ENCODE measurements at regions not wholly inside any gene's neighbourhood (a gene's known extent, or its start where the extent isn't known, plus 50 kb on each side); places are given as distances from the start of the nearest gene placed in this dataset.
"Not testable (repeated sequence)": the region's sequence is repeated elsewhere in the genome, so short reads cannot be mapped to it uniquely, and the experiment has no call there.

DNA sequence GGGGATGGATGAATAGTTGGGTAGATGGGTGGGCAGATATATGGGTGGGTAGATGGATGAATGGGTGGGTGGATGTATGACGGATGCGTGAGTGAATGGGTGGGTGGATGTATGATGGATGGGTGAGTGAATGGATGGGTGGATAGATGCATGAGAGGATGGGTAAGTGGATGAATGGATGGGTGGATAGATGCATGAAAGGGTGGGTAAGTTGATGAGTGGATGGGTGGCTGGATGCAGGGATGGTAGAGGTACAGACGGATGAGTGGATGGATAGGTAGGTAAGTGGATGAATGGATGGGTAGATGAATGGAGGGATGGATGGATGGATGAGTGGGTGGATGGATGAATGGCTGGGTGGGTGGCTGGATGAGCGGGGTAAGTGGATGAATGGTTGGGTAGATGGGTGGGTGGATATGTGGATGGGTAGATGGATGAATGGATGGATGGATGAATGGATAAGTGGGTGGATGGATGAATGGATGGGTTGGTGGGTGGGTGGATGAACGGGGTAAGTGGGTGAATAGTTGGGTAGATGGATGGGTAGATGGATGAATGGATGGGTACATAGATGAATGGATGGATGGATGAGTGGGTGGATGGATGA, 208.9 kb downstream of the NPIPB11 start:
- FAIRE-seq: not testable (repeated sequence)

- not testable (repeated sequence) for FAIRE-seq
Measured at GRCh38 chr16:29196746-29197145, 209.8 kb downstream of the NPIPB11 start.

DNA sequence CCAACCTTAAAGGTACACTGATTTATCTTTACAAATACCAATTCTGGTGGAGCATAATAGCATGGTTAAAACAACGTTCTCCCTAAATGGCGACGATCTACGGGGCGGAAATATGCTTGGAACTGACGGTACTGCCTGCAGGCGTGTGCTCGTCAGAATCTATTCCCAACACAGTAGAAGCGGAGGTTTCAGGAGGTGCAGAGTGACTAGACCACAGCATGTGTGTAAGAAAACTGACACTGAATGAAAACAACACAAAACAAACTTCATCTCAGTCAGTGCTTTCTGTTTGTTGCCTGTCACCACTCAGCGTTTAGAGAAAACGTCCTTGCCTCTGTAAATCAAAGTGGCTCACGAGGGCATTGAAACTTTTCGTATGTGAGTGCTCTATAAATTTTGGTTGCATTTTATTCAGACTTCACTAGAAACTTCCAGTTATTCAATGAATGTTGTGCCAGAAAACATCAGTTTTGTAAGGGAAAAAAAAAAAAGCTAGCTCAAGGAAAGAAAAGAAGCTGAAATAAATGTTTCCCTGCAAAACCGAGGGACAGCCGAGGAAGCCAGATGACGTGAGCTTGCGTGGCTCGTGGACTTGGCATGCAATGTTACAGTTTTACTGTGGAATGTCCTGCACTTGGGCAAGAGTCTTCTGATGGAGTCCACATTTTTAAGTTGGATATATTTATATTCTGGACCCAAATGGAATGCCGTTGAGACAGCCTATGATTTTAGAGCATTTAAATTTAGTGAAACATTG, 210.4 kb downstream of the LAT start:
- FAIRE-seq: peak; percentile 98

DNA sequence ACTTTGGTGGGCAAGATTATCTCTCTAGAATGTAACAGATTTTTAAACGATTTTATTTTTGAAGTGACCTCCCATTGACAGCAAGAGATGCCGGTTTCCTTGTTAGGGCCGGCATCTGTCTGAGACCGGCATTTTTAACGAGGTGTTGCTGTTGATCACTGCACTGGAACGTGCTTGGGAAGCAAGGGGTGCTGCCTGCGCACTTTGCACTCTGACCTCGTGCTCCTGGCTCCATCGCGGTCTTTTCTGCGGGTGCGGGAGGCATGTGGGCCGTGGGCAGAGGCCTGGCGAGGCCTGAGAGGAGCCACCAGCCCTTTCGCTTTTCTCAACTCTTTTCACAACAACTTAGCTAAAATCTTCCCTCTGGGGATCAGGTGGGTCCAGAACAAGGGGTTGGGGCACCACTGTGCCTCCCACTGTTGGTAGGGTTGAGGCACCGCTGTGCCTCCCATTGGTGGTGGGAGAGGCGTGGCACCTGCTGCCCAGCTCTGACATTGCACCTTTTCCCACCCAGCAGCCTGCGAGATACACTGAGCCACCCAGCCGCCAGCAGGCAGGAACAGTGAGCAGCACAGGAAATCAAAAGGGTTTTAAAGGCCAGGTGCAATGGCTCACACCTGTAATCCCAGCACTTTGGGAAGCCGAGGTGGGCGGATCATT, 209.5 kb downstream of the LAT start:
- FAIRE-seq: not testable (repeated sequence)

GRCh38 chr16:29193634-29194033, 208.8 kb downstream of the LAT start:
- FAIRE-seq: not testable (repeated sequence)

GRCh38 chr16:29193248-29193574, 208.4 kb downstream of the LAT start:
- FAIRE-seq: not testable (repeated sequence)

GRCh38 chr16:29192329-29193247, 207.7 kb downstream of the LAT start:
- no peak for FAIRE-seq

- not testable (repeated sequence) for FAIRE-seq
Measured at GRCh38 chr16:29191636-29192180, 206.9 kb downstream of the LAT start.

DNA sequence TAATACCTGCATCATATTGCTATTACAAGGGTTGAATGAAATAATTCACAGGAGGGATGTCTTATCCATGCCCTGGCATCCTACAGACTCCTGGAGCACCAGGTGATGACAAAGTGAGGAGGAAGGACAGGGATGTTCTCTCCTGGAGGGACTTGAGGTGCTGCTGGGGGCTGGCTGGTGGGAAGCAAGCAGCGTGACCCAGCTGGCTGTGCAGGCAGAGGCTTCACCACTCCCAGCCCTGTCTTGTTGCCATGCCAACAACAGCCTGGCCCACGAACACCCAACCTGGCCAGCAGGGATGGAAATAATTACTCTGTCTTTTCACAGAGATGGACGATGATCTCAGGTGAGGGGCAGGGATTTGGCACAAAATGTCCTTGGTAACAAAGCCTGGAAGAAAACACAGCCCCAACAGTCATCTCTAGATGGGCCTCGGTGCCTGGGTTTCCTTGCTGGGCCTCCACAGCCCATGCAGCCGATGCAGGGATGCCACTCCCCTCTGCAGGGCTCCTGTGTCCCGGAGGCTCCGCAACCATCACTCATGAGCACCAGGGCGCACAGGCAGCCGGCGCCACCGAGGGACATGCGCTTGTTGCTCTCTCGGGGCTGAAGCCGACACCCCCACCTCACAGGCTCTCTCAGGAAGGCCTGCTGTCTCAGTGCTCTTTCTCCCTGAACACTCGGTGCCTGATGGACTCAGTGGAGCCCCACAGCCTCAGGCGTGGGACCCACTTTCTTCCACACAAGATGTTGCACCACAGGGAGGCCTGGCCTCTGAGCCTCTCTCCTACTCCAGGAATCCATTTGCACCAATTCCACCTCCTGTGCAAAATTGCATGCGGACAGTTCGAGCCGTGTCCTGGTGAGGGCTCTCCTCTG, 205.9 kb downstream of the LAT start:
- not testable (repeated sequence) for FAIRE-seq

DNA sequence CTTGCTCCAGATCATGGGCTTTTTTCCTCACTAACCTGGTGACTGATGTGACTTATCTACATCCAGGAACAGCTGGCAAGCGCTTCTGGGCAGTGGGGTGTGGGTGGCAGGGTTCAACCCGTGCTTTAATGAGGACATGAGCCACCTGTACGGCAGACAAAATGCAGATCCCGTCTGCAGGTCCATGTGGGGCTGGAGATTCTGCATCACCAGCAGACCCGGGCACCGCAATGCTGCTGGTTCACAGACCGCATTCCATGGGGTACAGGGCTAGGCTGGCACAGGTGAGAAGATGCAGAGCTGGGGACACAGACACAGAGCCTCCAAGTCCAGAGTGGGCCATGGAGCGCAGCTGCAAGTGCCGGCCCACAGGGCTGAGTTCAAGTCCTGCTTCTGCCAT, 204.0 kb downstream of the LAT start:
- not testable (repeated sequence) for FAIRE-seq

GRCh38 chr16:29186306-29187220, 201.7 kb downstream of the LAT start:
- not testable (repeated sequence) for FAIRE-seq

DNA sequence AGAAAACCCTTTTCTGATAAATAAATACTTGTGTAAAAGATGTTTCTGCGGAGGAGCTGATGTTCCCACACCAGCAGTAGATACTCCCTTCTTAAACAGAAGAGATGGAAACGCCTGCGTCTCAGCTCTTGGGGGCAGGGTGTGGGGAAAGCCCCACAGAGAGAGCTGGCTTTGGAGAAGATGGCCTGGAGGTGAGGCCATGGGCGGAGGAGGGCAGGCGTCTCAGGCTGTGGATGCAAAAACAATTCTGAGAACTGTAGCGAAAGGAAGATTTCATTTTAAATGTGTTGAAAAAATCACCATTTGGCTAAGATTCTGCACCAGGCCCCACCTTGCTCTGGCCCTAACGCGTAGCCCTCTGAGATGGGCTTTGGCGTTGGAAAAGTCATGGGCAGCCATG, 201.0 kb downstream of the LAT start:
- not testable (repeated sequence) for FAIRE-seq

GRCh38 chr16:29184738-29185438, 200.0 kb downstream of the LAT start:
- FAIRE-seq: not testable (repeated sequence)

GRCh38 chr16:29182940-29183868, 198.4 kb downstream of the LAT start:
- FAIRE-seq: not testable (repeated sequence)

- FAIRE-seq: no peak
Measured at GRCh38 chr16:29182501-29182900, 197.6 kb downstream of the LAT start.

GRCh38 chr16:29181921-29182411, 197.1 kb downstream of the LAT start:
- FAIRE-seq: not testable (repeated sequence)

- FAIRE-seq: not testable (repeated sequence)
Measured at GRCh38 chr16:29181254-29181780, 196.5 kb downstream of the LAT start.

GRCh38 chr16:29180206-29180600, 195.4 kb downstream of the LAT start:
- FAIRE-seq: not testable (repeated sequence)
